ENCODE measurements at regions not wholly inside any gene's neighbourhood (a gene's known extent, or its start where the extent isn't known, plus 50 kb on each side); places are given as distances from the start of the nearest gene placed in this dataset.

- TF ChIP-seq GATA2 (IDR thresholded peaks at IDR 0.05; ENCODE audit: low read depth, low read length) = no peak
- no peak for TF ChIP-seq GATA3 (IDR thresholded peaks at IDR 0.05; ENCODE audit: low read depth, low read length)
Observed at GRCh38 chr5:27234916-27235315, 196.5 kb upstream of the CDH9 start.
